ENCODE measurements at regions not wholly inside any gene's neighbourhood (a gene's known extent, or its start where the extent isn't known, plus 50 kb on each side); places are given as distances from the start of the nearest gene placed in this dataset.
"Not testable (repeated sequence)": the region's sequence is repeated elsewhere in the genome, so short reads cannot be mapped to it uniquely, and the experiment has no call there.

GRCh38 chr22:22058633-22059290, 76.2 kb upstream of the TOP3B start:
- no peak for DNase-seq (ENCODE audit: low spot score)

- DNase-seq (ENCODE audit: low spot score): no peak
Observed at GRCh38 chr22:22057617-22058378, 75.2 kb upstream of the TOP3B start.

- not testable (repeated sequence) for DNase-seq (ENCODE audit: low spot score)
Observed at GRCh38 chr22:22056809-22057594, 74.4 kb upstream of the TOP3B start.

DNA sequence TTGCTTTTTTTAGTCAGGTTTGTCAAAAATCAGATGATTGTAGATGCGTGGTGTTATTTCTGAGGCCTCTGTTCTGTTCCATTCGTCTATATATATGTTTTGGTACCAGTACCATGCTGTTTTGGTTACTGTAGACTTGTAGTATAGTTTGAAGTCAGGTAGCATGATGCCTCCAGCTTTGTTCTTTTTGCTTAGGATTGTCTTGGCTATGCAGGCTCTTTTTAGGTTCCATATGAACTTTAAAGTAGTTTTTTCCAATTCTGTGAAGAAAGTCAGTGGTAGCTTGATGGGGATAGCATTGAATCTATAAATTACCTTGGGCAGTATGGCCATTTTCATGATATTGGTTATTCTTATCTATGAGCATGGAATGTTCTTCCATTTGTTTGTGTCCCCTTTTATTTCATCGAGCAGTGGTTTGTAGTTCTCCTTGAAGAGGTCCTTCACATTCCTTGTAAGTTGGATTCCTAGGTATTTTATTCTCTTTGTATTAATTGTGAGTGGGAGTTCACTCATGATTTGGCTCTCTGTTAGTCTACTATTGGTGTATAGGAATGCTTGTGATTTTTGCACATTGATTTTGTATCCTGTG, 70.1 kb upstream of the TOP3B start:
- not testable (repeated sequence) for DNase-seq (ENCODE audit: low spot score)

- not testable (repeated sequence) for DNase-seq (ENCODE audit: low spot score)
Observed at GRCh38 chr22:22051032-22051431, 68.4 kb upstream of the TOP3B start.

- no peak for DNase-seq (ENCODE audit: low spot score)
Observed at GRCh38 chr22:22050141-22050775, 67.7 kb upstream of the TOP3B start.

- no peak for DNase-seq (ENCODE audit: low spot score)
Observed at GRCh38 chr22:22049684-22050083, 67.1 kb upstream of the TOP3B start.

- no peak for DNase-seq (ENCODE audit: low spot score)
Observed at GRCh38 chr22:22048981-22049531, 66.5 kb upstream of the TOP3B start.

DNA sequence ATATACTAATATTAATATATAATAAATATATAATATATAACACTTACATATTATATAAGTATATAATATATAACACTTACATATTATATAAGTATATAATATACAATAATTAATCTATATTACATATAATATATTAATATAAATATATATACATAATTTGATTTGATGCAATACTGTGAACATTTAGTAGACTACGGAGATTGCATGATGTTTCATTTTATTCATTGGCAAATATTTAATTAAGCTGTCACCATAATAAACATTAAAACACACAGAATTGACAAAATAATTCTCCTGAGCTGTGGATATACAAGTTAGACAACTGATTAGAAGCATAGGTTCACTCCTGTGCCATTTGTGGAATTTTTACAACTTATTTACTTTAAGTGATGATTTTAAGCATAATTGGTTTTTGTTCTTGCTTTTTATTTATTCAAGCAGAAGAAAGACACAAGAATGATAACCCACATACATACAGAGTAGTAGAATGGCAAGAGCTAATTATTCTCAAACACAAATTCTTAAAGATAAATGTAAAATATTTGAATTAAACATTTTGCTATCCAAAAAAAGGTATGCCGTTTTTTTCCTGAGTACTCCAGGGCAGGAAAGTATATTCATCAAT, 65.8 kb upstream of the TOP3B start:
- no peak for DNase-seq (ENCODE audit: low spot score)

DNA sequence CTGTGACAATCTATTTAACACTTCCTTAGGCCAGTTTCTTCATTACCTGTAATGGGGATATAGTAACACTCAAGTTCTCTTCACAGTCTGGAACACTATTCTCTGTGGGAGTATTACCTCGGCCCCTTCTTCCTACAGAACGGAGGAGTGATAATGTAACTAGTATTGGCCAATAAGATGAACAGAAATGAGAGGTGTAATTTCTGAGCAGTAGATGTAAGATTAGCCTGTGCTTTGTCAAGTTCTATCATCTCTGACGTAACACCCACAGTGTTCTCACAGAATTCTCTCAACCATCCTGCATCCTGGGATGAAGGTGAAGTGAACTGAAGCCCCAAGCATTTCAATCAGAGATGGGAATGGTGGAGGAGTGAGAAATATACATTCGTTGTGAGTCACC, 65.2 kb upstream of the TOP3B start:
- DNase-seq (ENCODE audit: low spot score): no peak

DNA sequence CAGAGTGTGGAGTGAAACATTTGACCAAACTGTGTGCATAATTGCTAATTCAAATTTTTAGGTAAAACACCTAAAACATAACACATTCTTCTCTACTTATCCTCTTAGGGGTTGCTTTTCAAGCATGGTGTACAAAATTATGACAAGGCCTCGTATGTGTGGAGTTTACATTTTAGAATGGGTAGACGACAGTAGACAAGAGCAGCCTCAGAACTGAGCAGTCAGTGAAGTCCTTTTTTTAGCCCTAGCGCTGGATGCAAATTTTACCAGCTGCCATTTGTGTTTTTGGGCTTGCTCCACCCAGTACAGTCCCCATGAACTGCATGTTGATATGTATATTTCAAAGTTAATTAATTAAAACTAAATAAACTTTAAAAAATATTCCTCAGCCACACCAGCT, 64.7 kb upstream of the TOP3B start:
- no peak for DNase-seq (ENCODE audit: low spot score)

- DNase-seq (ENCODE audit: low spot score): no peak
Observed at GRCh38 chr22:22046370-22046769, 63.8 kb upstream of the TOP3B start.

GRCh38 chr22:22045571-22046335, 63.2 kb upstream of the TOP3B start:
- DNase-seq (ENCODE audit: low spot score): no peak

GRCh38 chr22:22044153-22044552, 61.6 kb upstream of the TOP3B start:
- no peak for DNase-seq (ENCODE audit: low spot score)

- DNase-seq (ENCODE audit: low spot score): no peak
Observed at GRCh38 chr22:22043296-22044078, 60.9 kb upstream of the TOP3B start.

DNA sequence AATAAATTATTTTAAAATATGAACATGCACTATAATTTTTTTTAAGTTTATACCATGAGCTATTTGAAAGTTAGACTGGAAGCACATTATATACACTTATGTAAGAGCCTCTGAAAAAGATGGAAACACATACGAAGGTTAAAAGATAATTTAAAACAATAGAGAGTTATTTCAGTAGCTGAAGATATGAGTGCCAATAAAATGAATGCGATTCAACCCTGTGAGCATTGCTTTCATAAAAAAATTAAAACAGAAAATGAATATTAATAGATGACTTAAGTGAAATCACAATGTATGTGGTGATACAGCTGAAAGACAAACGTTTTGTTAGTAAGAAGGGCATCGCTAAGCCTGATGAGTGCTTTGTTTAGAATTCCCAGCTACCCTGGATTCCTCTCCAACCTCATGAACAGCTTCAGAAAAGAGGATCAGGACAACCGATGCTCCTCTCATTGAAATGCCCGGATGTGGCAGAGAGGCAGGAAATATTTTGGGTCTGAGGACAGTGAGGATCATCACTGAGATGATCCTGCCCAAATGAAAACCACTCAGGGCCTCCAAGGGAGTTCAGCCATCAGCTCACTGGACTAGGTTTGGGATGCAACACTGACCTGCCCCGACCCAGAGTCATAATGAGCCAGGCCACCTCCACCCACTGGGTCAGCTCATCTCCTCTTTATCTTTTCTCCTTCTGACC, 60.2 kb upstream of the TOP3B start:
- DNase-seq (ENCODE audit: low spot score): no peak

DNA sequence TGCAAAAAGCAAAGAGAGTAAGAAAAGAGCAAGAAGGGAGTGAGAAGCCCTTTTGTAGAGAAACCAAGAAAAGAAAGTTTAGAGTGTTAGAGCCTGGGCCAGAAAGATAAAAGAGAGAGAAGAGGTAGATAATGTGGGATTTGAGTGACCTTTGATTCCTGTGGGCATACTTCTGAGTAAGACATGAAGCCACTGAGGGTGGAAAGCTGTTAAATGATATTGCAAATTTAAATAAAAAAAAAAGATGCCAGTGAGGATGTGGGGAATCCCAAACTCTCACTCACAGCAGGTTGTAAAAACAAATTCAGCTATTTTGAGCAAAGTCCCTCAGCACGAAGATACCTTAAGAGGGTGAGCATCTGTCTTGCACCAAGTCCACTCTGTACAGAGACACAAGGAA, 59.4 kb upstream of the TOP3B start:
- DNase-seq (ENCODE audit: low spot score): no peak

DNA sequence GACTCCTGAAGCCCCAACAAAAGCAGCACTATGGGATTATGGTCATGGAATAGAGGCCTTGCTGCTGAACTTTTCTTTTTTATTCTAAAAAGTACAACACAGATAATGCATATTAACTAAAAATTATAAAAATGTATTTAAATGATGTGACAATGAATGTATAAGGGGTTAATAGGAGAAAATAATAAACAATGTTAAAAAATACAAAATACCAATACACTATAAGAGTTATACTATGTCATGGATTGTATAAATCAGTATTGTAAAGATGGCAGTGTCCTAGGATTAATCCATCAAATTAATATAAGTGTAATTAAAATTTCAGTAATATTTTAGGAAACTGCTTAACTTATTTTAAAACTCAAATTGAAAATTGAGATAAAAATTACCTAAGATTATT, 58.3 kb upstream of the TOP3B start:
- no peak for DNase-seq (ENCODE audit: low spot score)

GRCh38 chr22:22040472-22040871, 57.9 kb upstream of the TOP3B start:
- no peak for DNase-seq (ENCODE audit: low spot score)

All from A172 (cell line).